Esophagus (tissue), 2 donors: ENCODE measurements at regions not wholly inside any gene's neighbourhood (a gene's known extent, or its start where the extent isn't known, plus 50 kb on each side); places are given as distances from the start of the nearest gene placed in this dataset.

ENCODE experiments used
- H3K27ac ChIP-seq, 2 donors: one replicate each; pipeline ENCODE4 v1.5.1; 2013; ENCODE audit warnings: low read depth in 2 of 2, mild to moderate bottlenecking in 2 of 2, inconsistent platforms in 1 of 2, low read length in 1 of 2, moderate library complexity in 1 of 2
- H3K27me3 ChIP-seq, 2 donors: one replicate each; pipeline ENCODE4 v1.6.1; 2013; ENCODE audit warnings: low read length in 2 of 2, control low read depth in 1 of 2, mild to moderate bottlenecking in 1 of 2; ENCODE audit not compliant: insufficient read depth in 2 of 2, control insufficient read depth in 1 of 2
- H3K36me3 ChIP-seq, 2 donors: one replicate each; pipeline ENCODE4 v1.6.1; 2013; ENCODE audit warnings: low read length in 1 of 2; ENCODE audit not compliant: control insufficient read depth in 2 of 2, insufficient read depth in 2 of 2
- H3K4me1 ChIP-seq, 2 donors: one replicate each; pipeline ENCODE4 v1.6.1; 2013; ENCODE audit warnings: low read length in 1 of 2; ENCODE audit not compliant: control insufficient read depth in 2 of 2, insufficient read depth in 2 of 2
- H3K4me3 ChIP-seq, 2 donors: one replicate each; pipeline ENCODE4 v1.5.1; 2013; ENCODE audit warnings: low read length in 2 of 2, mild to moderate bottlenecking in 2 of 2, low read depth in 1 of 2, moderate library complexity in 1 of 2
- H3K9me3 ChIP-seq, 2 donors: one replicate each; pipeline ENCODE4 v1.6.1; 2013; ENCODE audit warnings: mild to moderate bottlenecking in 2 of 2, low read depth in 1 of 2, low read length in 1 of 2, moderate library complexity in 1 of 2; ENCODE audit not compliant: control insufficient read depth in 2 of 2, insufficient read depth in 1 of 2
- WGBS, 2 donors: extraction: QIAGEN DNeasy Blood & Tissue Kit; methylation state at CpG; one replicate each; pipeline ENCODE4 v1.1.7; 2013; 5-methylcytosine and 5-hydroxymethylcytosine counted together
- donor health status: healthy with polysubstance abuse.
- donor health status: Bipolar disorder and iron deficiency.

DNA sequence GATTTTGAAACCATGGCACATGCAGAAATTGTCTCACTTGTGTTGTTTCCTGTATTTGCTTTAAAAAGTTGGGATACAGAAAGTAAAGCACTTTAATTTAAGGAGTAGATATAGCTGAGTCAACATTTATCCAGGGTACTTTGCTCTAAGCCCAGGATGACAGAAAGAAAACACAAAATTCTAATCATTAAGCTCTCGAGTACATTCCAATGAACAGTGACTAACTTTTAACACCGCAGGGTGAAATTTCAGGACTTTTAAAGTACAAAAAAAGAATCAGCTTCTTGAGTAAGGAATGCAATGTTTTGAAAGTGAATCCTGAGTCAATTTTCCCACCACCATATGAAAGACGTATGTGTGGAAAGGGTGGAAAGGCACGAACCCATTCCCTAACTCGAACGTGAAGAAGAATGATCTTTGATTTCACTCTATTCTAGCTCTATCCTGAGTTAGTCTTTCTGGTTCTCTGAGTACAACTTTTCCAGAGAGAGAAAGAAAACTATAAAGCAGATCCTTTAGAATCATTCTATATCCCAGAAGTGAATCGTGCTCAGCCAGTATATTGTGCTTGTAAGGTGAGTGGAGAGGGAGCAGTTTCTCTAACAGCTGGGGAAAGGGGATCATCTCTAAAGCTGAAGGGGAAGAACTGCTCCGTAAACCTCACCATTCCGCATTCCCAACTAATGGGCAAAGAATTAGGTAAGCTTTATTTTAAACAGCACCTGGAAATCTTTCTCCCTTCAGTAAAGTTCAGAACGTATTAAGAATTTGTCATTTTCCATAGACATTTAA, 779.0 kb upstream of the FLRT2 start:
- H3K36me3 ChIP-seq = no peaks in the 10 kb centered on the region
- H3K27me3 ChIP-seq = no peaks in the 10 kb centered on the region
- WGBS, 2 donors = 41 to 42% methylated on average over 10 of the region's 10 CpGs
- H3K27ac ChIP-seq = no peak overlapping the region
- H3K9me3 ChIP-seq = no peaks in the 10 kb centered on the region
- no peak overlapping the region for H3K4me3 ChIP-seq
- H3K4me1 ChIP-seq = no peaks in the 10 kb centered on the region

DNA sequence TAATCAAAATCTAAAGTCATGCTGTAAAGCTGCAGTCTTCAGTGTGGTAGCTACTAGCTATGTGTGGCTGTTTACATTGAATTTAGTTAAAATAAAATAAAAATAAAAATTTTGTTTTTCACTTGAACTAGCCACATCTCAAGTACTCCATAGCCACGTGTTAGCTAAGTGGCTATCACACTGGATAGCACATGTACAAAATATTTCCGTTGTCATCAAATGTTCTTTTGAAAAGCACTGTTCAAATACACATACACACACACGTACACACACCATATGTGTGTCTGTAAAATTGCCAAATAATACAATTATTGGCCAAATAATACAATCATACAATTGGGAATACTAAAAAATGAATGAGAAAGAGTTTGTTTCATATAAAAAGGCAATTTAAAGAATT, 778.2 kb upstream of the FLRT2 start:
- no peaks in the 10 kb centered on the region for H3K9me3 ChIP-seq
- no peaks in the 10 kb centered on the region for H3K36me3 ChIP-seq
- no peaks in the 10 kb centered on the region for H3K27me3 ChIP-seq
- H3K4me3 ChIP-seq = no peak overlapping the region
- H3K27ac ChIP-seq = no peak overlapping the region
- H3K4me1 ChIP-seq = no peaks in the 10 kb centered on the region
- 59 to 77% methylated on average over 3 of the region's 3 CpGs for WGBS, 2 donors

DNA sequence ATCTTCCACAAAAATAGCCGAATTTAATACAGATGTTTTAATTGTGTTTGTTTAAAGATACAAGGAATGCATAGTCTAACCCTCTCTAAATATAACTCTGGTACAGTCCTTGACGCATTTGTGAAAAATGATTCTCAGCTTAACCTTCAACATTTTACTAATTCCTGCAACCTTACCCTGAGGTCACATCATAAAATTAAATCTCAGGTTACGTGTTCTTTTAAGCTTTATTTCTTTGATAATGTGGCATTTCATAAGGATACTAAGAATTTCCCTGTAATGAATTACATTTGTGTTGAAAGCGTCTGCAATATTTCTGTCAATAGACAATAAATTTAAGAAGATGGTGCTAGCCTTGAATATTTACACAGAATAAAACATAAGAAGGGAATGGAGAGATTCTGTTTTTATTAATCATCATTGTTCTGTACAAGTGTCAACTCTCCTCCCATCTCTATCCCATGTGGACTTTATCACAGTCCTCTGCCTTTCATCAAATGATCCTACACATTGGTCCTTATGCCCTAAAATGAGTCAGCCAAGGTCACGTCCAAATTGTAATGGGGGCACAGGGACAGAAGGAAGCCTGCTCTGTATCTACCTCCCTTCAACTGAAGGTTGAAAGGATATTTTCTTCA, 769.3 kb upstream of the FLRT2 start:
- WGBS, 2 donors = 66 to 76% methylated on average over 5 of the region's 5 CpGs

DNA sequence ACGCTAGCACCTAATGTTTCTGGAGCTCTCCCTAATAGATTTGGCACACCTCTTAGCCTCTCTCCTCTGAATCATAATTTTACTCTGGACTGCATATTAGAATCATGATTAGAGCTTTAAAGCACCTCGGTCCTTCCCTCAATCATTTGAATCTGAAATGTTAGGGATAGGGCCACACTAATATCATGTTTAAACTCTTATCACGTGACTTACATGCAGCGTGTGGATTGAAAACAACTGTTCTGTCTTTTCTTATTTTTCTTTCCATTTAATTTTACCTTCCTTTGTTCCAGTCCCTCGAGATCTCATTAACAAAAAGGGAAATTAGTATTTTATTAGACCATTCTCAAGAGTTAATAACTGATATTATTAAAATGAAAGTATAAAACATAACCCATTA, 762.5 kb upstream of the FLRT2 start:
- 90 to 91% methylated on average over 5 of the region's 5 CpGs for WGBS, 2 donors
- H3K9me3 ChIP-seq = peaks cover 0 to 3% of the 10 kb centered on the region in 2 donors

More for the DNA sequence above, 769.3 kb upstream of the FLRT2 start:
- Histone ChIP-seq H3K9me3 (peaks cover 0 to under 1% of the 10 kb centered on the region in 2 donors), H3K4me1 (no peaks in the 10 kb centered on the region), H3K36me3 (no peaks in the 10 kb centered on the region), H3K4me3 (no peak overlapping the region), H3K27ac (no peak overlapping the region), H3K27me3 (no peaks in the 10 kb centered on the region)

DNA sequence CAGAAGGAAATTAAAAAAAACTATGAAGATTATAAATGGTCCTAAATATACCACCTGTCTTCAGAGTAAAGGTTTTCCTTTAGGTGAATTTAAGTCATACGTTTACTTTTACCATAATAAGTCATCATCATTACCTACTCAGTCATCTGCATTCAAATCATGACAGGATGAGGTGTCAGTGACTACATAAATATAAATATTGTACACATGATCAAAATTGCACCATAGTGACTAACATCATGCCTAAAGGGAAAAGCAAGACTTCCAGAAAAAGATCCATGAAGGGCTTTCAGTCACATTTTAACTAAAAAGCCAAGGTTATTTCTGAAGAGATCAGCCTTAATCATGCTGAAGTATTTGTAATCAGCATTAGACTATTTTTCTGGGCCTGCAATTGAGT, 759.9 kb upstream of the FLRT2 start:
- H3K4me1 ChIP-seq = no peaks in the 10 kb centered on the region
- WGBS, 2 donors = 64 to 66% methylated on average over 1 of the region's 1 CpG
- H3K27ac ChIP-seq = no peak overlapping the region
- no peak overlapping the region for H3K4me3 ChIP-seq
- H3K36me3 ChIP-seq = no peaks in the 10 kb centered on the region
- no peaks in the 10 kb centered on the region for H3K27me3 ChIP-seq
- H3K9me3 ChIP-seq = peaks cover 0 to 3% of the 10 kb centered on the region in 2 donors

More for the DNA sequence above, 762.5 kb upstream of the FLRT2 start:
- Histone ChIP-seq H3K4me3 (no peak overlapping the region), H3K36me3 (no peaks in the 10 kb centered on the region), H3K4me1 (no peaks in the 10 kb centered on the region), H3K27me3 (no peaks in the 10 kb centered on the region), H3K27ac (no peak overlapping the region)

DNA sequence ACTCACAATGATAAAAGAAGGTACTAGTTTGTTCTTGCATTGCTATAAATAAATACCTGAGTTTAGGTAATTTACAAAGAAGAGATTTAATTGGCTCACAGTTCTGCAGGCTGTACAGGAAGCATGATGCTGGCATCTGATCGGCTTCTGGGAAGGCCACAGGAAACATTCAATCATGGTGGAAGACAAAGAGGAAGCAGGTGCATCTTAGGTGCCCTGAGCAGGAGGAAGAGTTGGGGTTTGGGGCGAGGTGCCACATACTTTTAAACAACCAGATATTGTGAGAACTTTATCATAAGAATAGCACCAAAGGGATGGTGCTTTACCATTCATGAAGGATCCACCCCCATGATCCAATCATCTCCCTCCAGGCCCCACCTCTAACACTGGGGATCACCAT, 752.6 kb upstream of the FLRT2 start:
- no peak overlapping the region for H3K4me3 ChIP-seq
- H3K27ac ChIP-seq = no peak overlapping the region
- no peaks in the 10 kb centered on the region for H3K4me1 ChIP-seq
- 66 to 72% methylated on average over 2 of the region's 2 CpGs for WGBS, 2 donors
- no peaks in the 10 kb centered on the region for H3K9me3 ChIP-seq
- no peaks in the 10 kb centered on the region for H3K27me3 ChIP-seq
- H3K36me3 ChIP-seq = no peaks in the 10 kb centered on the region

DNA sequence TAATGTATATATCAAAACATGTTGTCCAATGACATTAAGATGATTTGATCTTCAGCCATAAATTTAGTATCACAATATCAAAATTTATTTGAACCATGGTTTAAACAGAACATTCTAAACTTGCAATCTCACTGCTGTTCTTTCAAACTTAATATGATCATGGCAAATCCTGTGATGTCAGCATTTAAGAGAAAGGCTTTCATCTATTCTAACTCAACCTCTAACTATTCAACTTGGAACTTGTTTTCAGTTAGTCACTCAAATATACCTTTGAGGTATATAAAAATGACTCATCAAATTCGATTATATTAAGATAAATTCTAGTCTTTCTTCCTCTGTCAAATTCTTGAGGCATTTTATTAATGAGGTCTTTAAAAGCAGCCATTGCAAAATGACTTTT, 747.0 kb upstream of the FLRT2 start:
- Histone ChIP-seq H3K27me3 (no peaks in the 10 kb centered on the region), H3K27ac (no peak overlapping the region), H3K4me3 (no peak overlapping the region), H3K36me3 (no peaks in the 10 kb centered on the region), H3K4me1 (no peaks in the 10 kb centered on the region), H3K9me3 (no peaks in the 10 kb centered on the region)
- 38 to 40% methylated on average over 1 of the region's 1 CpG for WGBS, 2 donors

DNA sequence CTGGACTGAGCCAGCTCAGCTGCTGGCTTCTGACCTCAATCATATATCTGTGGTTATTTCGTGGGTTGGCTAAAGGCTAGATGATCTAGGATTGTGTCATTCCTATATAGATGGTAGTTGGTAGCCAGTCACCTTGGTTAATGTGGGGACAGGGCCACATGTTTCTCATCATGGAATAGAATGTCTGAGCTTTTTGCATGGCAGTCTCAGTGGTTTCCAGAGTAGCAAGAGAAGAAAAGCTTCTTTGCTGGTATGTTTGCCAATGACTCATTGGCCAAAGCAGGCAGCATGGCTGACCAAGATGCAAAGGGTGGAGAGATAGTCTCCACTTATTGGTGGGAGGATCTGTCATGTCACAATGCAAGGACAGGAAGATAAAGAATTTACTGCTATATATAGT, 746.4 kb upstream of the FLRT2 start:
- no peak overlapping the region for H3K27ac ChIP-seq

DNA sequence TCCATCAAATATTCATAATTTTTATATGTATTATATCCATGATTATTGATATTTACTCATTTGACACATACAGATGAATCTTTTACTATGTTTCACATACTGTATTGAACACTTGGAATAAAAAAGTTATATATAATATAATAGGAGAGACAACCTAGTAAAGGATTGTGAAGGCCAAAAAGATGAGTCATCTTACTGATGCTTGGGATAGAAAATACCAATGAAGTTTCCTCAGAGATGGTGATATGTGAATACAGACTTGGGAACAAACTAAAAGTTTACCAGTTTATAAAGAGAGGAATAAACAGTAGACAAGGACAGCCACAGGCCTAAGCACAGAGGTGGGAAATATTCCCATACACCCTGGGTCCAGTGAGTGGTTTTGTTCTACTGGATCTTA, 743.9 kb upstream of the FLRT2 start:
- no peaks in the 10 kb centered on the region for H3K9me3 ChIP-seq
- no peaks in the 10 kb centered on the region for H3K36me3 ChIP-seq
- no peaks in the 10 kb centered on the region for H3K4me1 ChIP-seq
- H3K27me3 ChIP-seq = no peaks in the 10 kb centered on the region
- no peak overlapping the region for H3K27ac ChIP-seq
- no peak overlapping the region for H3K4me3 ChIP-seq

More for the DNA sequence above, 746.4 kb upstream of the FLRT2 start:
- 73 to 77% methylated on average over 1 of the region's 1 CpG for WGBS, 2 donors
- Histone ChIP-seq H3K9me3 (no peaks in the 10 kb centered on the region), H3K4me1 (no peaks in the 10 kb centered on the region), H3K4me3 (no peak overlapping the region), H3K36me3 (no peaks in the 10 kb centered on the region), H3K27me3 (no peaks in the 10 kb centered on the region)

DNA sequence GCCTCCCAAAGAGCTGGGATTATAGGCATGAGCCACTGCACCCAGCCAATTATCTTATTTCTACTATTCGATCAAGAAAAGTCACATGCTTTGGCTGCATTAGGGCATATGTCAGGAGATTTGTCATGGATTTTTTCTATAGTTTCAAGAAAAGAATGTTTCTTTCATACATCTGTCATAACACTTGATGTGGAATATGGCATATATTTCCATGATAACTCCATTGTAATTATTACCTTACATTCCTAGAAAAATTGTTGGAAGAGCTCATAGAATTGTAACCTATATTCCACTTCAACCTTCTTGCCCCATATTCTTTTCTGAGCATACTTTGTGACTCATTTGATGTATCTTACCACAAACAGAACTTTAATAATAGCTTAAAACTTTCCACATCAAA, 740.9 kb upstream of the FLRT2 start:
- H3K9me3 ChIP-seq = no peaks in the 10 kb centered on the region
- H3K27me3 ChIP-seq = no peaks in the 10 kb centered on the region
- H3K27ac ChIP-seq = no peak overlapping the region
- WGBS, 2 donors = 78 to 86% methylated on average over 1 of the region's 1 CpG
- no peaks in the 10 kb centered on the region for H3K4me1 ChIP-seq
- H3K4me3 ChIP-seq = no peak overlapping the region
- H3K36me3 ChIP-seq = no peaks in the 10 kb centered on the region
